ENCODE measurements at regions not wholly inside any gene's neighbourhood (a gene's known extent, or its start where the extent isn't known, plus 50 kb on each side); places are given as distances from the start of the nearest gene placed in this dataset.

- intact Hi-C loops (cut with DNase I; ENCODE audit: low total_unique reads), result no loop called here
- Histone ChIP-seq H3K36me3 (ENCODE audit: low read depth, missing control alignments) (no peaks in the 10 kb centered on the region), H3K27me3 (no peaks in the 10 kb centered on the region), H3K4me3 (no peak overlapping the region), H3K4me1 (peaks cover 18% of the 10 kb centered on the region), H3K27ac (no peak overlapping the region), H3K9me3 (no peaks in the 10 kb centered on the region)
- no peak for DNase-seq
- TF ChIP-seq, protein P1, sequence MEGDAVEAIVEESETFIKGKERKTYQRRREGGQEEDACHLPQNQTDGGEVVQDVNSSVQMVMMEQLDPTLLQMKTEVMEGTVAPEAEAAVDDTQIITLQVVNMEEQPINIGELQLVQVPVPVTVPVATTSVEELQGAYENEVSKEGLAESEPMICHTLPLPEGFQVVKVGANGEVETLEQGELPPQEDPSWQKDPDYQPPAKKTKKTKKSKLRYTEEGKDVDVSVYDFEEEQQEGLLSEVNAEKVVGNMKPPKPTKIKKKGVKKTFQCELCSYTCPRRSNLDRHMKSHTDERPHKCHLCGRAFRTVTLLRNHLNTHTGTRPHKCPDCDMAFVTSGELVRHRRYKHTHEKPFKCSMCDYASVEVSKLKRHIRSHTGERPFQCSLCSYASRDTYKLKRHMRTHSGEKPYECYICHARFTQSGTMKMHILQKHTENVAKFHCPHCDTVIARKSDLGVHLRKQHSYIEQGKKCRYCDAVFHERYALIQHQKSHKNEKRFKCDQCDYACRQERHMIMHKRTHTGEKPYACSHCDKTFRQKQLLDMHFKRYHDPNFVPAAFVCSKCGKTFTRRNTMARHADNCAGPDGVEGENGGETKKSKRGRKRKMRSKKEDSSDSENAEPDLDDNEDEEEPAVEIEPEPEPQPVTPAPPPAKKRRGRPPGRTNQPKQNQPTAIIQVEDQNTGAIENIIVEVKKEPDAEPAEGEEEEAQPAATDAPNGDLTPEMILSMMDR (IDR thresholded peaks at IDR 0.05), result no peak
- TF ChIP-seq POLR2A (IDR thresholded peaks at IDR 0.05), result no peak
- WGBS, 2 donors, result 44 to 46% methylated on average over 14 of the region's 14 CpGs
Measured at GRCh38 chr10:4086131-4086898, 301.3 kb upstream of the KLF6 start.

- no peaks in the 10 kb centered on the region for H3K27me3 ChIP-seq
- intact Hi-C loops (cut with DNase I; ENCODE audit: low total_unique reads), result no loop called here
- peak overlapping the region in 1 of 2 donors; percentile 47 for H3K27ac ChIP-seq
- TF ChIP-seq, protein P1 (IDR thresholded peaks at IDR 0.05), result no peak
- no peak for TF ChIP-seq POLR2A (IDR thresholded peaks at IDR 0.05)
- DNase-seq, result peak; percentile 35
- WGBS, 2 donors, result 41 to 50% methylated on average over 2 of the region's 2 CpGs
- no peak overlapping the region for H3K4me3 ChIP-seq
- H3K36me3 ChIP-seq (ENCODE audit: low read depth, missing control alignments), result no peaks in the 10 kb centered on the region
- no peaks in the 10 kb centered on the region for H3K9me3 ChIP-seq
- peaks cover 18% of the 10 kb centered on the region for H3K4me1 ChIP-seq
Measured at GRCh38 chr10:4083509-4084003, 298.5 kb upstream of the KLF6 start.

DNA sequence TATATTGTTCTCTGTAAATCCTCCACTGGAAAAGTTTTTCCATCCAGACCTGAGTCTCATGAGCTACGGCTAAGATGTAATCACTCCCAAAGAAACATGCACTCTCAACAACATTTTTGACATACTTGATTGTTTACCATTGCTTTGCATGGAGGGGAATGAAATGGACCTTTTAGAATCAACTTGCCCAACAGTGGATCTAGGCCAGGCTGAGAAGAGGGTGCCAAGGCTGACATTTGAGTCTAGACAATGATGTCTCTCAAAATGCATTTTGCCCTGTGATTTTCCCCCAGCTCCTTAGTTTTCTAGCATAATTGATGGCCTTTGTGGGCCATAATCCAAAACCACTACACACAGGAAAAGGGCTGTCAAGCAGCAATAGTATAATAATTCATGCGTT lies 297.9 kb upstream of the KLF6 start:
- Histone ChIP-seq H3K27ac (peak overlapping the region in 1 of 2 donors; percentile 47), H3K4me1 (peaks cover 18% of the 10 kb centered on the region)
- 74 to 86% methylated on average over 2 of the region's 2 CpGs for WGBS, 2 donors

DNA sequence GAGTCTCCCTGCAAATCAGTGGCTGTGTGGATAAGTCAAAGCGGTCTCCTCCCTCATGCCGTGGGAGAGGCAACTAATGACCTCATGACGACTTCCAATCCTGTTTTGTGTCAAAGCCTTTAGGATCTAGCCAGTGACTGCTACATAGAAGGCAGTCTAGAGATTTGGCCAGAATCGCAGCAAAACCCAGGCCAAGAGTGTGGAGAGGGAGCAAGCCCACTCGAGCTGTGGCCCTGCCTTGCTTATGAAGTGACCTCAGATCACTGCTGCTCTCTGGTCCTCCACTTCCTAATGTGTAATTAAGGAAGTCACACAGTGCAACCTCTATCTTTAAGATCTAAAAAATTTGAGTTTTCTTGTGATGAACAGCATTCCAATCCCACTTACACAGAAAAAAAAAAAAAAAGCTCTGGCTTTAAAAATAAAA lies 296.7 kb upstream of the KLF6 start:
- H3K27ac ChIP-seq, result peak overlapping the region in 1 of 2 donors; percentile 45
- DNase-seq, result peak; percentile 22
- 32 to 47% methylated on average over 3 to 5 of the region's 5 CpGs for WGBS, 2 donors

More for the DNA sequence above, 297.9 kb upstream of the KLF6 start:
- TF ChIP-seq, protein P1 (IDR thresholded peaks at IDR 0.05), result no peak
- no peak for TF ChIP-seq POLR2A (IDR thresholded peaks at IDR 0.05)
- H3K27me3 ChIP-seq, result no peaks in the 10 kb centered on the region
- DNase-seq, result no peak
- H3K4me3 ChIP-seq, result no peak overlapping the region
- H3K9me3 ChIP-seq, result no peaks in the 10 kb centered on the region
- H3K36me3 ChIP-seq (ENCODE audit: low read depth, missing control alignments), result no peaks in the 10 kb centered on the region
- intact Hi-C loops (cut with DNase I; ENCODE audit: low total_unique reads), result no loop called here

More for the DNA sequence above, 296.7 kb upstream of the KLF6 start:
- no peaks in the 10 kb centered on the region for H3K9me3 ChIP-seq
- no peaks in the 10 kb centered on the region for H3K27me3 ChIP-seq
- TF ChIP-seq, protein P1 (IDR thresholded peaks at IDR 0.05), result no peak
- no peak for TF ChIP-seq POLR2A (IDR thresholded peaks at IDR 0.05)
- H3K4me1 ChIP-seq, result peaks cover 18% of the 10 kb centered on the region
- no peak overlapping the region for H3K4me3 ChIP-seq
- no peaks in the 10 kb centered on the region for H3K36me3 ChIP-seq (ENCODE audit: low read depth, missing control alignments)
- intact Hi-C loops (cut with DNase I; ENCODE audit: low total_unique reads), result no loop called here

Measured in testis (tissue), 2 donors.